Activated T-helper 1 cell treated with anti-CD3 and anti-CD28 coated beads, Interleukin-12 subunit alpha, Interleukin-12 subunit beta, Interleukin-2, Interleukin-4 antibody, amounts not matched to agents 30 ng/mL and 10 ng/mL and 1 ng/mL, durations not matched to agents 14 hours and 24 hours and 36 hours (primary cell): ENCODE measurements at regions not wholly inside any gene's neighbourhood (a gene's known extent, or its start where the extent isn't known, plus 50 kb on each side); places are given as distances from the start of the nearest gene placed in this dataset.

Experiments used
- DNase-seq: peaks from one replicate; pipeline ENCODE4 v3.0.0; 2021; ENCODE audit warnings: low spot score
- H3K27ac Mint-ChIP-seq: one replicate; pipeline ENCODE4 v1.8.0; 2021; ENCODE audit warnings: mild to moderate bottlenecking, mixed read lengths
- H3K27me3 Mint-ChIP-seq: one replicate; pipeline ENCODE4 v1.8.0; 2022; ENCODE audit warnings: mild to moderate bottlenecking, moderate library complexity, mixed read lengths; ENCODE audit not compliant: insufficient read depth
- H3K36me3 Mint-ChIP-seq: one replicate; pipeline ENCODE4 v1.8.0; 2021; ENCODE audit warnings: low read depth, mixed read lengths
- H3K4me1 Mint-ChIP-seq: one replicate; pipeline ENCODE4 v1.8.0; 2021; ENCODE audit warnings: low read depth, mixed read lengths
- H3K4me3 Mint-ChIP-seq: one replicate; pipeline ENCODE4 v1.8.0; 2021; ENCODE audit warnings: mild to moderate bottlenecking, moderate library complexity, mixed read lengths
- H3K9me3 Mint-ChIP-seq: one replicate; pipeline ENCODE4 v1.8.0; 2021; ENCODE audit warnings: mixed read lengths
- intact Hi-C: fragments of 100-400 bp; cut with micrococcal nuclease; formaldehyde crosslinking; loops from one replicate; pipeline ENCODE4 v1.15.1; 2024

DNA sequence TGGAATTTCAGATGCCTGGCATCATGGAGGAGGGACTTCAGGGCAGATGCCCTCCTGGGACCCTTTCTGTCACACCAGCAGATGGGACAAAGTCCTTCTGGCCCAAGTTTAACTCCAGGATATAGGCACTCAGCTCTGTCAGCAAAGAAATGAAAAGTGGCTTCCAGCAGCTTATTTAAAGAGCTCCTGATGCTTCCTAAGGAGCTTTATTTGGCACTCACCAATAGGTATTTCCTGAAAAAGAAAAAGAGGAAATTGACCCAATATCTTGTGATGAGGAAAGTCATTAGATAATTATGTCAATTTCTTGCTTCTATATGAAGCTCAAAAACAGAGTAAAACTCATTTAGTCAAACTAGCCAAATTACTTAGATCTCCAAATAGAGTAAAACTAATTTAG is 224.6 kb downstream of the RAP2A start:
- DNase-seq: no peak
- H3K27ac Mint-ChIP-seq: no peak overlapping the region
- H3K27me3 Mint-ChIP-seq: peaks cover 6% of the 10 kb centered on the region
- no peak overlapping the region for H3K4me3 Mint-ChIP-seq
- H3K36me3 Mint-ChIP-seq: no peaks in the 10 kb centered on the region
- intact Hi-C loops: no loop called here
- H3K4me1 Mint-ChIP-seq: no peaks in the 10 kb centered on the region
- H3K9me3 Mint-ChIP-seq: no peaks in the 10 kb centered on the region

DNA sequence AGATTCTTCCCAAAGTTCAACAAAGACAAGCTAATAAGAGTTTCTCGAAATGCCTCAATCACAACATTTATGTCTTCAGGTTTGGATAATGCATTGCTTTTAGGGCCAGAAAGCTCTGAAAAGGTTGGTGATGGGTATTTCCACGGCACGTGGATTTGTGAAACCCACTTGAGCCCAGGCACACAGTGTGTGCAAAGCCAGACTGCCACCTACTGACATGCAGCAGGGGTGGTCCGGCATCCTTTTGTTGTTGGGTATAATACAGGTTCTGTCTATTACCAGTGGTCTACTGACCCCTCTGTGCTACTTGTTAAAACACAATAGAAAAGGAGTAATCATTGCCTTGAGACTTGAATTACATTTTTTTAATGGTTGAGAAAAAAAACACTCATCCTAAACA is 225.6 kb downstream of the RAP2A start:
- H3K9me3 Mint-ChIP-seq: no peaks in the 10 kb centered on the region
- DNase-seq: no peak
- no peaks in the 10 kb centered on the region for H3K36me3 Mint-ChIP-seq
- intact Hi-C loops: no loop called here
- H3K4me3 Mint-ChIP-seq: no peak overlapping the region
- H3K4me1 Mint-ChIP-seq: no peaks in the 10 kb centered on the region
- peaks cover 6% of the 10 kb centered on the region for H3K27me3 Mint-ChIP-seq
- no peak overlapping the region for H3K27ac Mint-ChIP-seq

GRCh38 chr13:97660594-97661260 is 226.8 kb downstream of the RAP2A start:
- Mint-ChIP-seq H3K9me3 (no peaks in the 10 kb centered on the region), H3K36me3 (no peaks in the 10 kb centered on the region), H3K4me3 (no peak overlapping the region), H3K27ac (no peak overlapping the region), H3K4me1 (no peaks in the 10 kb centered on the region), H3K27me3 (peaks cover 6% of the 10 kb centered on the region)
- no peak for DNase-seq
- intact Hi-C loops: no loop called here

DNA sequence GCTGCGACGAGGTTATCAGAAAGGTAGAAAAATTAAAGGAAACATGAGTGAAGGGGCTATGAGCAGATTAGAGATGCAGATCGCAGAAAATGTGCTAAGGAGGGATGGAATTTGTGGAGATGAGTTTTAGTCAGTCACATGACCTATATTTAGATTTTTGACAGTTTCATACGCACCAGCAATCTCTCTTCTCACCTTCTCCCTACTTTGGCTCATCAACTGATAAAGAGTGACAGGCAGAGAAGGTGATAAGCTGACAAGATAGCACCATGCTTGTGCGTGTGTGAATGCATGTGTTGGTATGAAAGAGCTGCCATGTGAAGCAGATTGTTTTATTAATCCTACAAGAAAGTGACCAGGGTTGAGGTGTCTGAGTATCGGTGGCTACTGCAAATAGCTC is 252.6 kb downstream of the RAP2A start:
- no peak overlapping the region for H3K4me3 Mint-ChIP-seq
- H3K27ac Mint-ChIP-seq: no peak overlapping the region
- no peaks in the 10 kb centered on the region for H3K27me3 Mint-ChIP-seq
- DNase-seq: no peak
- intact Hi-C loops: no loop called here
- H3K36me3 Mint-ChIP-seq: no peaks in the 10 kb centered on the region
- no peaks in the 10 kb centered on the region for H3K4me1 Mint-ChIP-seq
- no peaks in the 10 kb centered on the region for H3K9me3 Mint-ChIP-seq

DNA sequence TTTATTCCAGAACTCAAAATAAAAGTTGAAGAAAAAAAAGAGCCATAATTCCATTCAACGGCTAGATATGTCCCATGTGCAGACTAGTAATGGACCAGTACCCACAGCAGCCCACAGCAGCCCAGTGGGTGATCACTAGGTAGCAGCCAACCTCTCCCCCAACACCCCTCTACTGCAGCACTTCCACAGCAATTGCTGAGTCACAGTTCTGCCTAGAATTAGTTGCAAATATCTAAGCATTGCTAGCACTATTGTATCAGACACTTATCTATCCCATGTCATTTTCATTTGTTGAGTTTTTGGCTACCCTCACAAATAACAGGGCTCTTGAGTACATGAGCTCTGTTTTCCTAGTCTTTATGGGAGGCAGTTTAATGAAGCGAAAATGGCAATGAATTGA is 258.7 kb downstream of the RAP2A start:
- H3K4me3 Mint-ChIP-seq: no peak overlapping the region
- intact Hi-C loops: no loop called here
- H3K36me3 Mint-ChIP-seq: no peaks in the 10 kb centered on the region
- H3K27me3 Mint-ChIP-seq: no peaks in the 10 kb centered on the region
- no peak for DNase-seq
- H3K9me3 Mint-ChIP-seq: no peaks in the 10 kb centered on the region
- no peak overlapping the region for H3K27ac Mint-ChIP-seq
- no peaks in the 10 kb centered on the region for H3K4me1 Mint-ChIP-seq

GRCh38 chr13:97695684-97696083 is 257.8 kb upstream of the IPO5 start:
- Mint-ChIP-seq H3K27ac (no peak overlapping the region), H3K9me3 (no peaks in the 10 kb centered on the region), H3K27me3 (no peaks in the 10 kb centered on the region), H3K36me3 (no peaks in the 10 kb centered on the region), H3K4me3 (no peak overlapping the region), H3K4me1 (no peaks in the 10 kb centered on the region)
- intact Hi-C loops: no loop called here
- no peak for DNase-seq

GRCh38 chr13:97696921-97697320 is 256.6 kb upstream of the IPO5 start:
- H3K36me3 Mint-ChIP-seq: no peaks in the 10 kb centered on the region
- DNase-seq: no peak
- no peak overlapping the region for H3K4me3 Mint-ChIP-seq
- H3K9me3 Mint-ChIP-seq: no peaks in the 10 kb centered on the region
- intact Hi-C loops: no loop called here
- H3K27ac Mint-ChIP-seq: no peak overlapping the region
- no peaks in the 10 kb centered on the region for H3K4me1 Mint-ChIP-seq
- peaks cover 1% of the 10 kb centered on the region for H3K27me3 Mint-ChIP-seq

DNA sequence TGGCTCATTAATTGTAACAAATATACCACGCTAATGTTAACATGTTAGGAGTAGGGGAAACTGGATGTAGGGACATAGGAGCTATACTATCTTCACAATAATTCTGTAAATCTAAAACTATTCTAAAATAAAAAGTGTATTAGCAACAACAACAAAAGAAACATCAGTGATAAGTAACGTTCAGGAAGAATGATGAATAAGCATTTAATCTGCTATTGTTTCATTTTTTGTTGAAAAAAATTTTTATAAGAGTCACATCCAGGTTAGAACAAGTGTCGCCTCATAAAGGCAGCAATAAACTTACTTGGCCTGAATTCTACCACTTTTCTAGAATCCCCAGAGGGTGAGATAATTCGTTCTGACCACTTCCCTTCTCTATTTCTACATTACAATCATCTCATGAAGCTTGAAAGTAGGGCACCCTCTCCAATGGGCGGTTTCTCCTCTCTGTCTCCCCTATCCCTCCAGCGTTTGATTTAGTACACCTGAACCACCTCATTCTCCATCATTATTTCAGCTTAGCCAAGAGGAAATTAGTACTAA is 253.1 kb upstream of the IPO5 start:
- Mint-ChIP-seq H3K27ac (no peak overlapping the region), H3K36me3 (no peaks in the 10 kb centered on the region), H3K27me3 (peaks cover 1% of the 10 kb centered on the region), H3K4me3 (no peak overlapping the region), H3K9me3 (no peaks in the 10 kb centered on the region), H3K4me1 (no peaks in the 10 kb centered on the region)
- intact Hi-C loops: no loop called here
- no peak for DNase-seq

DNA sequence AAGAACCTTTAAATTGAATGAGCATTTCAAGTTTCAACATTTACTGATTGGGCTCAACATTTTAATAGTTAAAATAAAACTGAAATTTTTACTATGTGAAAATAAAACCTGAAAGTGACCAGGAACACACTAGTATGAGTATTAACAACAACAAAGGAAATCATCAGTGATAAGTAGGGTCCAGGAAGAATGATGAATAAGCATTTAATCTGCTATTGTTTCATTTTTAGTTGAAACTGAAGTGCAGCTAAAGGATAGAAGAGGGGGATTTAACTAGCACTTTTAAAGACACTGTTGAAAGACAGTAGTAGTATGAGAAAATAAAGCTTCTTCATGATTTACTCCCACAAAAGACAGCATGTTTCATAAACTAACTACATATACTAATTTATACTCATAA is 250.9 kb upstream of the IPO5 start:
- Mint-ChIP-seq H3K4me1 (no peaks in the 10 kb centered on the region), H3K36me3 (no peaks in the 10 kb centered on the region), H3K27me3 (peaks cover 1% of the 10 kb centered on the region), H3K4me3 (no peak overlapping the region), H3K9me3 (no peaks in the 10 kb centered on the region), H3K27ac (no peak overlapping the region)
- no peak for DNase-seq
- intact Hi-C loops: no loop called here

DNA sequence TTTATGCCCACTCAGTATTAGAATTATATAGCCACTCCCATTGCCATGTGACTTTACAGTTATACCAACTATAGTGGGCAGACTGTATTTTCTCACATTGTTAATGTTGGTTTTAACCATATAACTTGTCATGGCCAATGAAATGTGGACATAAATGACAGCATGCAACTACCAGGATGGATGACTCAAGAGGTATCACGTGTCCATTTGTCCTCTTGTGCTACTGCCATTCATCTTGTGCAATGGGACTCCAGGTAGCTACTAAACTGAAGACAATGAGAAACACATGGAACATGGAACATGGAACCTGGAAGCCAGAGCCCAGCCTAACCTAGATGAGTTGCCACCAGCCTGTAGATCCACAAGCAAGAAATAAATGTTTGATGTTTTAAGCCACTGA is 242.7 kb upstream of the IPO5 start:
- Mint-ChIP-seq H3K27me3 (no peaks in the 10 kb centered on the region), H3K27ac (no peak overlapping the region), H3K4me1 (no peaks in the 10 kb centered on the region), H3K36me3 (no peaks in the 10 kb centered on the region), H3K4me3 (no peak overlapping the region), H3K9me3 (no peaks in the 10 kb centered on the region)
- intact Hi-C loops: no loop called here
- DNase-seq: no peak

- no peaks in the 10 kb centered on the region for H3K9me3 Mint-ChIP-seq
- no peaks in the 10 kb centered on the region for H3K4me1 Mint-ChIP-seq
- H3K36me3 Mint-ChIP-seq: no peaks in the 10 kb centered on the region
- no peak for DNase-seq
- intact Hi-C loops: no loop called here
- no peaks in the 10 kb centered on the region for H3K27me3 Mint-ChIP-seq
- no peak overlapping the region for H3K4me3 Mint-ChIP-seq
- H3K27ac Mint-ChIP-seq: no peak overlapping the region
These were observed 240.7 kb upstream of the IPO5 start for GRCh38 chr13:97712770-97713169.

DNA sequence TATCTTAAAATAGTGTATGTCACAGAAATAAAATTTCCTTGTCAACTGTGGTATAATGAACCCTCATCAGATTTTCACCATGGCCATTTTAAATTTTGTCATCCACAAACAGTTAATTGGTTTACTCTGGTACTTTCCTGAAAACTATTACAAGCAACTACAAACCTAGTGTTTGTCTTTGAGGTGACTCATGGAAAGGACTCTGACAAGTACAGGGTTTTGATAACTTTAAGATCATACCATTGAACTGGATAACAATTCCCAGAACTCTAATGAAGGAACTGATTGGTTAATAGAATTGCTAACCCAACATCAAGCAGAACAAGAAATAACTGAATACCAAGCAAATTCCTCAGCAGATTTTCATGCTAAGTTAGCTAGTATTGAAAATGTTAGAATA is 237.7 kb upstream of the IPO5 start:
- intact Hi-C loops: no loop called here
- Mint-ChIP-seq H3K36me3 (no peaks in the 10 kb centered on the region), H3K9me3 (no peaks in the 10 kb centered on the region), H3K4me3 (no peak overlapping the region), H3K27me3 (no peaks in the 10 kb centered on the region), H3K4me1 (no peaks in the 10 kb centered on the region), H3K27ac (no peak overlapping the region)
- no peak for DNase-seq

DNA sequence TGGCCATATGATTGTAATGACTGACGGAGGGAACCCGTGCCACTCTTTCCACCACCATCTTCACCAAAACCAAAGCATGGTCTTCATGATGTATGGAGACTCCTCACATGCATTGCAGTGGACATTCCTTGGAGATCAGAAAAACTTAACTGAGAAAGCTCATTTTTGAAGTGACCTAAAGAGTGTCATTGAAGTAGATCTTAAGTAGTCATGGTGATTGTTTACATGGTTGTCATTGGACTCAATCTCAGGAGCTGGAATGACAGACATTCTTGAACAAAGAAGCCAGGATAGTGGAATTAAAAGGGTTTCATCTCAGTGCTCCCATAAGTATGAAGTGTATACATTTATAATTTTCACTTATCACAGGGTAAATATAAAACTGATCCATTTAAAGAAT is 236.7 kb upstream of the IPO5 start:
- no peaks in the 10 kb centered on the region for H3K36me3 Mint-ChIP-seq
- no peak overlapping the region for H3K4me3 Mint-ChIP-seq
- no peak overlapping the region for H3K27ac Mint-ChIP-seq
- no peaks in the 10 kb centered on the region for H3K9me3 Mint-ChIP-seq
- intact Hi-C loops: no loop called here
- no peaks in the 10 kb centered on the region for H3K4me1 Mint-ChIP-seq
- no peaks in the 10 kb centered on the region for H3K27me3 Mint-ChIP-seq
- no peak for DNase-seq

DNA sequence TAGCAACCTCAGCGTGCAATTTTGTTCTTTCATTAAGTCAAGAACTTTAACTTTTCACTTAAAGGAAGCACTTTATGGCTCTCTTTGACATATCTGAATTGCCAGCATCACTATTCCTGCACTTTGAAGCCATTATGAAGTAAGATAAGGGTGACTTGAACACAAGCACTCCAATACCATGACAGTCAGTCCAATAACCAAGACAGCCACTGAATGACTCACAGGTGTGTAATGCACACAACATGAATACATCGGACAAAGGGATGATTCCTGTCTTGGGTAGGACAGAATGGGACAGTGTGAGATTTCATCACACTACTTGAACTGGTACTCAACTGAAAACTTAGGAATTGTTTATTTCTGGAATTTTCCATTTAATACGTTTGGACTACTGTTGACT is 233.7 kb upstream of the IPO5 start:
- H3K36me3 Mint-ChIP-seq: no peaks in the 10 kb centered on the region
- H3K9me3 Mint-ChIP-seq: no peaks in the 10 kb centered on the region
- H3K4me3 Mint-ChIP-seq: no peak overlapping the region
- no peaks in the 10 kb centered on the region for H3K27me3 Mint-ChIP-seq
- no peak for DNase-seq
- intact Hi-C loops: no loop called here
- no peak overlapping the region for H3K27ac Mint-ChIP-seq
- H3K4me1 Mint-ChIP-seq: no peaks in the 10 kb centered on the region
